Upper lobe of left lung (tissue), 4 donors: ENCODE measurements at regions not wholly inside any gene's neighbourhood (a gene's known extent, or its start where the extent isn't known, plus 50 kb on each side); places are given as distances from the start of the nearest gene placed in this dataset.

Source experiments
- POLR2AphosphoS5 ChIP-seq, 2 donors: sonication (generic); formaldehyde crosslinking; IDR thresholded peaks; one replicate each; pipeline ENCODE4 v1.5.1; 2017; ENCODE audit warnings: antibody characterized with exemption in 2 of 2
- TF ChIP-seq, protein P1 (sequence below), 6 experiments: fragments of 450-650 bp in 4 of 6; fragments of 200-600 bp in 2 of 6; sonication (generic) in 2 of 6; IDR thresholded peaks; one replicate each; pipeline ENCODE4 v1.5.1; 2016 to 2019; ENCODE audit warnings: antibody characterized with exemption in 6 of 6

DNA sequence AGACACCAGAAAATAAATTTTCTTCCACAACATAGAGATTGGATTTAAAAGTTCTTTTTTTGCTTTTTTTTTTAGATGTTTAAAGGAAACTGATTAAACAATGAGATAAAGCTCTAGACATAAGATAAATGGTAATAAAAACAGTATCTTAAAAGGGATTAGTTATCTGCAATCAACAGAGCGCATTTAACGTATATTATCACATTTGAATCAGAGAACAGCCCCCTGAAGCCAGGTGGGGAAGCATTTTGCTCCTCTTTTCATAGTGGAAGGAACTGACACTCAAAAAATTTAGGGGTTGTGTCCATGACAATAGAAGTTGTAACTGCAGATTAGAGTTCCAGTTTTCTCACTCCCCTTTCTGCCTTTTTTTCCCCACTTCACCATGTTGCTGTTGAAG, 367.6 kb downstream of the SPATA31D1 start:
- TF ChIP-seq, protein P1, sequence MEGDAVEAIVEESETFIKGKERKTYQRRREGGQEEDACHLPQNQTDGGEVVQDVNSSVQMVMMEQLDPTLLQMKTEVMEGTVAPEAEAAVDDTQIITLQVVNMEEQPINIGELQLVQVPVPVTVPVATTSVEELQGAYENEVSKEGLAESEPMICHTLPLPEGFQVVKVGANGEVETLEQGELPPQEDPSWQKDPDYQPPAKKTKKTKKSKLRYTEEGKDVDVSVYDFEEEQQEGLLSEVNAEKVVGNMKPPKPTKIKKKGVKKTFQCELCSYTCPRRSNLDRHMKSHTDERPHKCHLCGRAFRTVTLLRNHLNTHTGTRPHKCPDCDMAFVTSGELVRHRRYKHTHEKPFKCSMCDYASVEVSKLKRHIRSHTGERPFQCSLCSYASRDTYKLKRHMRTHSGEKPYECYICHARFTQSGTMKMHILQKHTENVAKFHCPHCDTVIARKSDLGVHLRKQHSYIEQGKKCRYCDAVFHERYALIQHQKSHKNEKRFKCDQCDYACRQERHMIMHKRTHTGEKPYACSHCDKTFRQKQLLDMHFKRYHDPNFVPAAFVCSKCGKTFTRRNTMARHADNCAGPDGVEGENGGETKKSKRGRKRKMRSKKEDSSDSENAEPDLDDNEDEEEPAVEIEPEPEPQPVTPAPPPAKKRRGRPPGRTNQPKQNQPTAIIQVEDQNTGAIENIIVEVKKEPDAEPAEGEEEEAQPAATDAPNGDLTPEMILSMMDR (IDR thresholded peaks at IDR 0.05) = no peak
- no peak for TF ChIP-seq POLR2AphosphoS5 (IDR thresholded peaks at IDR 0.05)
